Prostate gland (tissue), 2 donors: ENCODE measurements at regions not wholly inside any gene's neighbourhood (a gene's known extent, or its start where the extent isn't known, plus 50 kb on each side); places are given as distances from the start of the nearest gene placed in this dataset.

ENCODE experiments used
- CTCF ChIP-seq, 4 experiments: fragments of 200-600 bp in 2 of 4; fragments of 450-650 bp in 2 of 4; sonication (generic) in 2 of 4; IDR thresholded peaks; 1 replicate in 3 of 4; 2 replicates in 1 of 4; pipeline ENCODE4 v1.5.1; 2016 to 2019; ENCODE audit warnings: antibody characterized with exemption in 4 of 4, mild to moderate bottlenecking in 2 of 4, moderate library complexity in 2 of 4
- POLR2A ChIP-seq: fragments of 450-650 bp; IDR thresholded peaks from one replicate; pipeline ENCODE4 v1.6.1; 2016; ENCODE audit warnings: antibody characterized with exemption, mild to moderate bottlenecking

GRCh38 chr18:78154853-78155252 is 824.8 kb upstream of the SALL3 start:
- TF ChIP-seq CTCF (IDR thresholded peaks at IDR 0.05): no peak
- TF ChIP-seq POLR2A: no peak
